MM.1S (cell line): ENCODE measurements at regions not wholly inside any gene's neighbourhood (a gene's known extent, or its start where the extent isn't known, plus 50 kb on each side); places are given as distances from the start of the nearest gene placed in this dataset.
A peak's percentile ranks its signal among the peaks of the same experiment; 100 is the strongest.
"Not testable (repeated sequence)": the region's sequence is repeated elsewhere in the genome, so short reads cannot be mapped to it uniquely, and the experiment has no call there.

Experiments
- DNase-seq: peaks from one replicate; pipeline ENCODE4 v3.0.0-alpha.2; 2015
- H2AFZ ChIP-seq: fragments of 300-600 bp; sonication (generic); 2 replicates; pipeline ENCODE4 v1.6.0; 2016; ENCODE audit warnings: antibody characterized with exemption, low read length
- H3F3A ChIP-seq: fragments of 300-600 bp; sonication (generic); 2 replicates; pipeline ENCODE4 v1.6.1; 2016; ENCODE audit warnings: mild to moderate bottlenecking, antibody characterized with exemption, low read length, moderate library complexity, mixed read lengths; ENCODE audit not compliant: insufficient read depth
- H3K27ac ChIP-seq: fragments of 300-600 bp; sonication (generic); 2 replicates; pipeline ENCODE4 v1.5.1; 2016; ENCODE audit warnings: mild to moderate bottlenecking, low read length
- H3K27me3 ChIP-seq: fragments of 300-600 bp; sonication (generic); replicated peaks from 2 replicates; pipeline ENCODE4 v1.6.0; 2016; ENCODE audit warnings: low read length; ENCODE audit not compliant: insufficient read depth
- H3K36me3 ChIP-seq: fragments of 300-600 bp; sonication (generic); replicated peaks from 2 replicates; pipeline ENCODE4 v1.6.1; 2016; ENCODE audit warnings: mild to moderate bottlenecking, low read length, mixed read lengths; ENCODE audit not compliant: insufficient read depth
- H3K4me1 ChIP-seq: fragments of 300-600 bp; sonication (generic); 2 replicates; pipeline ENCODE4 v1.6.1; 2016; ENCODE audit warnings: low read length, mixed read lengths
- H3K4me2 ChIP-seq: fragments of 300-600 bp; sonication (generic); 2 replicates; pipeline ENCODE4 v1.6.0; 2016; ENCODE audit warnings: low read depth, low read length
- H3K4me3 ChIP-seq: fragments of 300-600 bp; sonication (generic); 2 replicates; pipeline ENCODE4 v1.5.1; 2016; ENCODE audit warnings: low read length, mixed read lengths
- H3K79me2 ChIP-seq: fragments of 300-600 bp; sonication (generic); 2 replicates; pipeline ENCODE4 v1.6.1; 2016; ENCODE audit warnings: mixed run types, low read length, mixed read lengths
- H3K9ac ChIP-seq: fragments of 300-600 bp; sonication (generic); 2 replicates; pipeline ENCODE4 v1.6.1; 2016; ENCODE audit warnings: low read length, mixed read lengths
- H3K9me2 ChIP-seq: fragments of 300-600 bp; sonication (generic); replicated peaks from 2 replicates; pipeline ENCODE4 v1.6.1; 2016; ENCODE audit warnings: mild to moderate bottlenecking, low read length, mixed read lengths; ENCODE audit not compliant: insufficient read depth
- H3K9me3 ChIP-seq: fragments of 300-600 bp; sonication (generic); replicated peaks from 2 replicates; pipeline ENCODE4 v1.6.1; 2016; ENCODE audit warnings: mild to moderate bottlenecking, low read length, mixed read lengths; ENCODE audit not compliant: insufficient read depth
- H4K20me1 ChIP-seq: fragments of 300-600 bp; sonication (generic); 2 replicates; pipeline ENCODE4 v1.6.1; 2016; ENCODE audit warnings: mild to moderate bottlenecking, low read length, moderate library complexity, mixed read lengths; ENCODE audit not compliant: insufficient read depth
- CTCF ChIP-seq: fragments of 300-600 bp; sonication (generic); IDR thresholded peaks from 2 replicates; pipeline ENCODE4 v1.5.1; 2016; ENCODE audit warnings: antibody characterized with exemption, low read length, mixed read lengths
- EZH2 ChIP-seq: fragments of 300-600 bp; sonication (generic); optimal IDR thresholded peaks from 2 replicates; pipeline ENCODE3; 2017; ENCODE audit warnings: low read depth, mild to moderate bottlenecking, antibody characterized with exemption, low read length, mixed read lengths
- EZH2phosphoT487 ChIP-seq: fragments of 300-600 bp; sonication (generic); IDR thresholded peaks from 2 replicates; pipeline ENCODE4 v1.6.1; 2018; ENCODE audit warnings: antibody characterized with exemption, low read length

DNA sequence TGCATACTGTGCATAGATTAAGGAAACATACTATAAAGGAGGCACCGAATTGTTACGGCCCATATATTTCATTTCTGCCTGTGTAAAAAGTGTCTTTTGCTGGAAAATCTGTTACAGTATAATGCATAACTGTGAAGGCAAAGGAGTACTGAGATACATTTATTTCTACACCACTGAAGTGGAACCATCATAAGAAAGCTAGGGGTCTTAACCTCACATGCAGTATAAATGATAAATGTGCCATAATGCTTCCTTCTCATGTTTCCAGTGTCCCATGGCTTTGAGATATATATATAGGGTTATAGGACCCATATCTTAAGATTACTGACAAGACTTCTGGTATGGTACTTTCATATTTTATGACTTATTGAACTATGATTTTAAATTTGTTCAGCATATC lies 713.8 kb upstream of the PABPC4L start:
- no peak overlapping the region for H3K4me3 ChIP-seq
- H3K4me2 ChIP-seq, result no peak overlapping the region
- no peaks in the 10 kb centered on the region for H3K36me3 ChIP-seq
- H4K20me1 ChIP-seq, result no peaks in the 10 kb centered on the region
- H3K79me2 ChIP-seq, result no peaks in the 10 kb centered on the region
- no peak for TF ChIP-seq EZH2
- TF ChIP-seq CTCF, result no peak
- TF ChIP-seq EZH2phosphoT487, result no peak
- H3K27ac ChIP-seq, result no peak overlapping the region
- no peaks in the 10 kb centered on the region for H3K4me1 ChIP-seq
- H3F3A ChIP-seq, result no peaks in the 10 kb centered on the region; the same call in 1 of the 2 replicates
- no peaks in the 10 kb centered on the region for H3K27me3 ChIP-seq
- H2AFZ ChIP-seq, result no peak overlapping the region
- no peak for DNase-seq
- no peak overlapping the region for H3K9ac ChIP-seq
- H3K9me3 ChIP-seq, result no peaks in the 10 kb centered on the region
- no peaks in the 10 kb centered on the region for H3K9me2 ChIP-seq

GRCh38 chr4:134914250-134914649 lies 712.7 kb upstream of the PABPC4L start:
- H3K4me1 ChIP-seq, H3K27me3 ChIP-seq: not testable (repeated sequence)

GRCh38 chr4:134911941-134912340 lies 710.4 kb upstream of the PABPC4L start:
- H2AFZ ChIP-seq, result no peak overlapping the region
- H4K20me1 ChIP-seq, result no peaks in the 10 kb centered on the region
- no peaks in the 10 kb centered on the region for H3K4me1 ChIP-seq
- H3K79me2 ChIP-seq, result no peaks in the 10 kb centered on the region
- H3K36me3 ChIP-seq, result no peaks in the 10 kb centered on the region
- H3K9ac ChIP-seq, result no peak overlapping the region
- H3K27me3 ChIP-seq, result no peaks in the 10 kb centered on the region
- H3K4me2 ChIP-seq, result no peak overlapping the region
- no peaks in the 10 kb centered on the region for H3K9me2 ChIP-seq
- TF ChIP-seq EZH2, result no peak
- no peak for TF ChIP-seq CTCF
- TF ChIP-seq EZH2phosphoT487, result no peak
- H3K27ac ChIP-seq, result no peak overlapping the region
- no peak overlapping the region for H3K4me3 ChIP-seq
- no peak for DNase-seq
- no peaks in the 10 kb centered on the region for H3K9me3 ChIP-seq
- no peaks in the 10 kb centered on the region; the same call in 1 of the 2 replicates for H3F3A ChIP-seq

More at GRCh38 chr4:134914250-134914649, 712.7 kb upstream of the PABPC4L start:
- not testable (repeated sequence) for H3K27ac ChIP-seq, H2AFZ ChIP-seq, H3K4me3 ChIP-seq, H3K36me3 ChIP-seq, H3K9ac ChIP-seq, H3K79me2 ChIP-seq, H3F3A ChIP-seq, H4K20me1 ChIP-seq, H3K9me3 ChIP-seq, H3K9me2 ChIP-seq, H3K4me2 ChIP-seq
- peak; percentile 46 for DNase-seq

- H2AFZ ChIP-seq, result no peak overlapping the region
- peak; percentile 26 for DNase-seq
- no peaks in the 10 kb centered on the region for H3K36me3 ChIP-seq
- no peaks in the 10 kb centered on the region for H3K9me2 ChIP-seq
- no peak for TF ChIP-seq EZH2phosphoT487
- TF ChIP-seq EZH2, result no peak
- TF ChIP-seq CTCF, result peak; percentile 38
- H3F3A ChIP-seq, result no peaks in the 10 kb centered on the region
- H3K4me3 ChIP-seq, result no peak overlapping the region
- H3K27me3 ChIP-seq, result no peaks in the 10 kb centered on the region
- no peak overlapping the region for H3K4me2 ChIP-seq
- no peaks in the 10 kb centered on the region for H3K4me1 ChIP-seq
- H3K79me2 ChIP-seq, result no peaks in the 10 kb centered on the region
- no peaks in the 10 kb centered on the region for H3K9me3 ChIP-seq
- H3K27ac ChIP-seq, result no peak overlapping the region
- no peaks in the 10 kb centered on the region for H4K20me1 ChIP-seq
- H3K9ac ChIP-seq, result no peak overlapping the region
Observed at GRCh38 chr4:134906404-134907023, 704.9 kb upstream of the PABPC4L start.
